Activated T-helper 1 cell treated with Interleukin-2 at 50 U/mL for 16 hours (primary cell): ENCODE measurements at regions not wholly inside any gene's neighbourhood (a gene's known extent, or its start where the extent isn't known, plus 50 kb on each side); places are given as distances from the start of the nearest gene placed in this dataset.

ENCODE experiments used
- DNase-seq: peaks from one replicate; pipeline ENCODE4 v3.0.0-alpha.2; 2020; ENCODE audit warnings: low read depth

DNA sequence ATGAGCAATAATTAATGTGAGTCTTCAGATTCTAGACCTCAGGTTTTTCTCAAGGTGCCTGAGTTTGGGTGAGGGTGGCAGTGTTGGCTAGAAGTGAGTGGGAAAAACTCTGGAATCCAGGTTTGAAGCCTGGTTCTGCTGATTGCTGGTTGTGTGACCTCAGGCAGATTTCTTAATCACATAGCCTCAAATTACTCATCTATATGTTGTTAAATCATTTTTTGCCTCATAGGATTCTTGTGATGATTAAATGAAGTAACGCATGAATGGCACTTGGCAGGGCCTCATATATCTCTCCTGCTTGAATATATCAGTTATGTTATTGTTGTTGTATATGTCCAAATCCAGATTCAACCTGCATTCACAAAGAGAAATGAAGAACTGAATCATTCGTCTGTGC is 60.5 kb downstream of the NR2F2 start:
- DNase-seq: no peak

DNA sequence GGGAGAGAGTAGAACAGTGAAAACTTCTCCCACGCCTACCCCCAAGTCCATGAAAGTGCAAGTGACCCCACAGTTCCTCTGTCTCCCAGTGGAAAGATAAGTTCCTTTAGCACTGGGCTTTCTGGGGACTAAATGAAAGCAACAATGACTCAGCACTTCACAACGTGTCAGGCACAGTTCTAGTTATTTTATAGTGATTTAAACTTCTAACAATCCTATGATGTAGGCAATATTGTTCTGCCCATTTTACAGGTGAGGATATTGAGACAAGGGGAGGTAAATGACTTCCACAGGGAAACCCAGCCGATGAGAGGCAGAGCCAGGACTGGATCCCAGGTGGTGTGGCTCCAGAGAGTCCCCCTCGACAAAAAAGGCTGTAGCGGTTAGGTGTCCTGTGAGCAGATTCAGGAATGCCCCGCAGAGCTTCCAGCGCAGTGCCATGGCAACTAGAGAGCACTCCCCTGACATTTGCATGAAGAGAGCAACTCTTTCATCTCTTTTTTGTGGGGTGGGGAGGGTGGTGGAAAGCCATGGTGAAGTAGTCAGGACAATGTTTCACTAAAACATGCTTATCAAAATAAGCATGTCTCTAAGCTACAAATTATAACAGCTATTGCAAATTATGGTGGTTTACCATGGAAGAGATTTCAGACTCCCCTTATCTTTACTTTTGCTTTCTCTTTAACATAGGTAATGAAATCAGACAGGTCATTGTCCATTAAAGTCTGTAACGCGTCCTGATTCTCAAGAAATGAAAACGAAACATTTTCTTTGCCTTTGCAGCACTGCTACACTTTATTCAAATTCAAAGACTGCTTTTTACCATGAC is 62.1 kb downstream of the NR2F2 start:
- no peak for DNase-seq

DNA sequence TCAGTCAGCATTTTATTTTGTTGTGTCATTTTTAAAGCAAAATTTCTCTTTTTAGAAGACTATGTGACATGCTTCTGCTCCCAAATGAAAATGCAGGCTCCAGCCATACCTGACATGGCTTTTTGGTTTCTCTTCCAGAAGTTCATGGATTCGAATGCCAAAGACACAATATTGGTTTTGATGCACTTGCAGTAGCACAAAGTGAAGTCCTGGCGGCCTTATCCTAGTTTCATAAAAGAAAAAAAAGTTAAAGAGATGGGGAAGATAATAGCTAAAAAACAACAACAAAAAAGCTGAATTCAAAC is 62.7 kb downstream of the NR2F2 start:
- no peak for DNase-seq

DNA sequence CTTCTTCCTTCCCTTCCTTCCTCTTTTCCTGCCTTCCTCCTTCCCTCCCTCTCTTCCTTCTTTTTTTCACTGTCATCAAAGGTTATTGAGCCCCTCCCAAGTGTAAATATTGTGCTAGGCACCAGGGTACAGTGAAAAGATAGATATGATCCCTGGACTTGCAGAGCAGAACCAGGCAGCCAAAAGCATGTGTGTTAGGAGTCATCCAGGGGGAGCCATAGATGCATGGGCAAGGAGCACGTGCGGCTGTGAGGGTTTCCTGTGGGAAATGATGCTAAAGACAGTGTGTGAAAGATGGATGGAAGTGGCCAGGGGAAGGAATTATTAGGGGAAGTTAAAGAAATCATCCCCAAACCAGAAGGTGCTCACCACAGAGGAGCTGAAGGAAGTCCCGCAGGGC is 65.2 kb downstream of the NR2F2 start:
- DNase-seq: no peak

DNA sequence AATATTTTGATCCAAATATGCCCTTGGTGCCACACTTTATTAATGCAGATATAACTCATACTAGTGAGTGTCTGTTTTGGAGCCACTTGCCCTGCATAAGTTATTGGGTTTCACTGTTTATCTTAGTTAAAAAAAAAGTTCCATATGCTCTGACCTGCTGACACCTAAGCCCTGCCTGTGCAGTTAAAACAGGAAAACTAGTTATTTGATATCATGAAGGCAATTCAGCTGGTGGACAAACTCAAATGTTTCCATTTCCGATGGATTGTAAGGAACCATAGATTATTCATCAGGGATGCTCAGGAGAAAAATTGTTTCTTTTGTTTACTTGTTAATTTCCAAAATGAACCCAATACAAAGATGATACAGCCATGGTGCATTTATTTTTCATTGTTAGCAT is 68.3 kb downstream of the NR2F2 start:
- DNase-seq: no peak

DNA sequence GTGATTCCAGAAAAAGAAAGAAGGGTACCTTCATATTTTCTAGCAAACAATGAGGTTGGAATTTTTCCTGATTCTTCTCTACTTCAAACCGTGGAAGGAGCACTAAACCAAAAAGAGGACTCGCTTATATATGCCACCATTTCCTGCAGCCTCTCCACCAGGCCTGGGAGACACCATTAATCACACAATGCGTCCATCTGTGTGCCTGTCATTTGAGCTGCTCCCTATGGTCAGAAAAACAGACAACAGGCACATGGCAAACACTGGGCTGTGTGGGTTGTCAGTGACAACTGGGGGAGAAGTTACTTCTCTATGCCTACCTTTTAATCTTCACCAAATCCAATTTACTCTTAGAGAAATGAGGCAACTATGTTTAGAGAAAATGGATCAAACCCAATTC is 71.9 kb downstream of the NR2F2 start:
- DNase-seq: no peak

DNA sequence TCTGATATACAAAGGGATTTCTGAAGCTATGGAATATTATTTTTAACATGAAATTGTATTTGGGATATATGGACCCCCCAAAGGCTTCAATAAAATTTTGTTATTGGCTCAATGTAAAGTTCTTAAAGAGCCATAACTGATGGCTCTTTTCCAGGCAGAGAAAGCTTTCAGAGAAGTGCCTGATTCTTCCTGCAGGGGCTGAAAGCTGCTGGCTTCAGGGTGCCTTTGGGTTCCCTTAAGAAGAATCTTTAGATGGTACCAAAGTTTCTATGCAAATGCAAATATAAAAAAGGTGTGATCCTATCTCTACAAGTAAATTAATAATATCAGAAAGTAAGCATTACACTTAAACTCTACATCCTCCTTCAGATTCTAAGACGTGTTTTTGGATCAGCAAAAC is 72.6 kb downstream of the NR2F2 start:
- no peak for DNase-seq

DNA sequence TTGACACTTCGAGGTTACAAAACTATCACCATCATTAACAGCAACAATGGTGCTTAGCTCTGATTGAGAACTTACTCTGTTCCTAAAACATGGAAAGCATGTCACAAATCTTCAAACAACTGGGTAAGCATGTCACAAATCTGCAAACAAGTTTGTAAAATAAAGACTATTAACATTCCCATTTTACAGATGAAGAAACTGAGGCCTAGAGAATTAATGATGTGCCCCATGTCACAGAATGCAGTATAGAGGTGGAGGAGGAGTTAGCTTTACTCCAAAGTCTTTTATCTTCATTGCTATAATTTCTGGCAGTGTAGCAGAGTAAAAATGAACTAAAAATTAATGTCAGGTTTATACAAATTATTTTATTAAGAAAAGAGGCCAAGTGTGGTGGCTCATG is 73.4 kb downstream of the NR2F2 start:
- no peak for DNase-seq

DNA sequence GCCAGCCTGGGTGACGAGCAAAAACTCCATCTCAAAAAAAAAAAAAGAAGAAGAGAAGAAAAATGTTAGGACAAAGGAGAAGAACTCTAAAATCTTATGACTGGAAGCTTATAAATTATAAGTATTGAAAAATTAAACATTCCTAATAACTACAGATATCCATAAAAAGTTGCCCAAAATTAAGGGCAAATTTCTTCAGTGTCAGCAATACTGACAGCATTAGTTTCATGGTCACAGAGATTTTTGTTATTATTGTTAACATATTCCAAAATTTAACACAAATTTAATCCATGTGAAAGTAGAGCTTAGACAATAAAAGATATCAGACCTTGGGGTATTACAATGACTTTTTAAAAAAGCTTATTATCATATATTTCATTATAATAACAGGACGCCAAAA is 74.1 kb downstream of the NR2F2 start:
- no peak for DNase-seq

DNA sequence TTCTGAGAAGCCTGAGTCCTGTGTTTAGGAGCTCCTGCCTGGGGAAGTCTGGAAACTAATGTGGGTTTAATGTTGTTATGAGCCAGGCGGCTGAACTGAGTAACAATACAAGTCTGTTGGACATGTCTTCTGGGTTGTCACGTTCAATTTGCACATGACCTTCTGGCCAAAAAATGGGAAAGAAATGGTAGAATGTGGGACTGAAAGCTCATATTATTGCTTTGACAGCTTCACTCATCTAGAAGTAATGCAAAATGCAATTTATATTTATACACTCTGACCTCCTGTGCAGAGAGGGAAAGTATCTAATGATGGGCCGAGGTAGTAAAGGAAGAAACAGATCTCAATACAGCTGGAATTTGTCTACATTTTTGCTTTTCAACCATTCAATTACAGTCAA is 75.8 kb downstream of the NR2F2 start:
- no peak for DNase-seq

DNA sequence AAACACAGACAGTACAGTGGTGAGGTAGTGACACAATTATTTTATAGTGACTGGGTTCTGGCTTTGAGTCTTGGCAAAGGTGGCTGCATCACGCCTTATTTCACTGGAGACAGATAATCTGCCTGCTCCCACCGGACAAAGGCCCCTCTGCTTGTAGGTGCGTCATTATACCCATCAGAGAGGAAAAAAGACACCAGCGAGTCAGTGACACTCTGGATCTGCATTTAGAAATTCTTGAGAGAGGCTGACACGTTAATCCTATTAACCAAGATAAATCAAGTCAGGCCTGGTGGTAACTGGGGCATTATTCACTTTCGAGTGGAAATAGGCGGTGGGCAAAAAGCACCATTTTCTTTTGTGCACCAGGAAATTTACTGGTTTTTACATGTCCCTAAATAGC is 76.2 kb downstream of the NR2F2 start:
- no peak for DNase-seq

DNA sequence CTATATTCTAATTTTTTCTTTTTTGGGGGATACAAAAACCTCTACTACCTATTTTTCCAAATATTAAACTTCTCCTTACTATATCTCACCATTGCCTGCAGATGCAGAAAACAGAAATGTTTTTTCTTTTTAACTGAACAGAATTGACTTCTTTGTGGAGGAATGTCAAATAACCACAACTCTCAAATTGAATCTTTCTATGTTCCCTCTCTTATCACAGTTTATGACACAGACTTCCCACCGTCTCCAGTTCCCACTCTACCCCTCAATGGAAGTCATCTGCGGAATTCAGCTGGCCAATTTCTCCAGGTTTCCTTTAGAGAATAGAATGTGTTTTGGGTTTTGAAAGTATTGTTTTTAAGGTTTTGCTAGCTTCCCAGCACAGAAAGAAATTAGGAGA is 77.0 kb downstream of the NR2F2 start:
- no peak for DNase-seq

DNA sequence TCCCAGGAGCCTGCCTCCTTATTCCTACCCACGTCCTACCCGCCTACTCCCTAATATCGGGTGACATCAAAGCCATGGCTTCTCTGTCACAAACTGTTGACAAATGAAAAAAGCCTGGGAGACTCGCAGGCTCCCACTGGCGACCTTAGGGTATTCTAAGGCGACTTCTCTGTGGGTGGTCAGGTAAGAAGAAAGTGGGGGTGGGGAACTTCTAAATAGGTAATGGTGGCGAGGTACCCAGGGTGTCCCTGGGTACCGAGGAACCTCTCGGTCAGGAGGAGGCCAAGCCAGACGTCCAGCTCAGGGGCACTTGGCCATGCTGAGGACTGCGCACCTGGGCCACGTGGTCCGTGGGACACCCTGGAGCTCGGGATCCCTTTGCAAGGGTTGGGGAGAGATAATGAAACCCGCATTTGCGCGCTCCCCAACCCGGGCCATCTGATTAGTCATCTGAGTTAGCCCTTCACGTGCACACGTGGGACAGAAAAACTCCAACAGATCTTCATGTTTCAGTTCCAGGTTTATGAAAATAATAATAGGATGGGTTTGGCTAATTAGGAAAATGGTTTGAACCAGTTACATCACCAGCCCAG is 78.2 kb downstream of the NR2F2 start:
- DNase-seq: no peak

DNA sequence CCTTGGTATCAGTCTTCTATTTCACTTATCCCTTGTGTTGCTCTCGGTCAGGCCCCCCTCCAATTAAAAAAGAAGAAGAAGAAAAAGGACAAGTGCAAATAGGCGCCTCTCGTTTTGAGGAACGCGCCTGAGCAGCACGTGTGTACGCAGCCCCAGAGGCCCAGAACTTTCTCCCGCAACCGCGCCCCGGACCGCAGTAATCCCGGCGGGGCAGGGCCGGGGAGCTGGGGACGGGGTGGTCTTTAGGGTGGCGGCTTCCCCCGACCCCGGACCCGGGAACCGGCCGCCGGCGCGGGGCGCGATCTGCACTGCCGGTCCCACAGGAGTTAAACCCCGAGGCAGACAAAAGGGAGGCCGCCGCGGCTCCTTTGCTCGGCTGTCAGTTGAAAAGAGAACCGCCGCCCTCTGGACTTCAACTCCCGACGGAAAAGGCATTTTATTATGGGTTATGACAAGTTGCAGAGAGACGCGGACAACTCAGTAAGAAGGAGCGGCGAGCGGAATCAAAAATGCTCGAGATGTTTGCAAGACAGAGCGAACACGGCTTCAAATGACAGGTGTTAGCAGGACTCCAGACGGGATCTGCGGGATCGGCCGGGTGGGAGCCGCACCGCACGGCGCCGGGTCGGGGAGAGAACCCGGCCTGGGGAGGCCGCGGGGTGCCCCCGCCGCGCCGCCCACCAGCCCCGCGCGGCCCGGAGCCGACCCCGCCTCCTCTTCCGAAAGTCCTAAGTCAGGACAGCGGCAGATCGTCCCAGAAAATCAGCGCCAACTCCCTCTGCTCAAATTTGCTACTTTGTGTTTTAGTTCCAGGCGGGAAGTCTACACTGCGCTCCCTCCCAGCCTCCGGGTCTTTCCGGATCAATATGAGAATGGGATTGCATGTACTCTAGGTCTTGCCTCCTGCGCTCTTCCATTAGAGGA is 79.0 kb downstream of the NR2F2 start:
- no peak for DNase-seq

DNA sequence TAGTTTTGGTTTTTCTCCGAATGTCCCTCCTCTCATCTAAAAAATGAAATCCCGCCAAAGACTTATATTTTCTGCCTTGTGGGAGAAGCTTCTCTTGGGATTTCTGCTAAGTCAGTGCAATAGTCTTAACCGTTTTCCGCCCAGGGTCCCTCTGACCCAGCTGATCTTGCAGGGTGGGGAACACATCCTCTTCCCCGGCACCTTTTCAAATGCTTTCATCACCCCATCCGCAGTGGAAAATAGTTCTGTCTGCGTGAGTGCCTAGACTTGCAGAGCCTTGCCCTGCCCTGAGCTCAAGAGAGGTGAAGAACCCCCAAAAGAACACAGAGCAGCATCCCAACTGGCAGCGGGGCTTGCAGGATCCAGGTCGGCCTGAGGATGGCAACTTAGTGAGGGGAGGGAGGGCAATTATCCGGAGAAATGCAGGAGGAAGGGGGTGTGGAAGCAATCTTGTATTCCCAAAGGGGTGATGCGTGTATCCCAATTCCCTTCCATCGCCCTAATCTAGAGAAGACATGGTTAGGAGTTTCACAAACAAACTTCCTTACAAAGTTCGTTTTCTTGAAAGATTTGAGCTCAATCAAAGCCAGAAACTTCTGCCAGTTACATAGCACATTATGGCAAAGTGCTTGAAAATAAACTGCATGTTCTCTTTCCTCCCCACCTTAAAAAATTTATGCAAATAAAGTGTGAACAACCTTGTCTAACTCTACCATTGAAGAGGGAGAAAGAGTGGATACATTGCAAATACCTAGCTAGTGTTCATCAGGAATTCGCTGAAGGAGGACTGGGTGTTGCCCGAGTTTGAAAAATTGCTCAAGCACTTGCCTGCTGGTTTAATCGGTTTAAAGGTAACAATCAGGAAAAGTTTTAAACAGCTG is 79.9 kb downstream of the NR2F2 start:
- DNase-seq: no peak

DNA sequence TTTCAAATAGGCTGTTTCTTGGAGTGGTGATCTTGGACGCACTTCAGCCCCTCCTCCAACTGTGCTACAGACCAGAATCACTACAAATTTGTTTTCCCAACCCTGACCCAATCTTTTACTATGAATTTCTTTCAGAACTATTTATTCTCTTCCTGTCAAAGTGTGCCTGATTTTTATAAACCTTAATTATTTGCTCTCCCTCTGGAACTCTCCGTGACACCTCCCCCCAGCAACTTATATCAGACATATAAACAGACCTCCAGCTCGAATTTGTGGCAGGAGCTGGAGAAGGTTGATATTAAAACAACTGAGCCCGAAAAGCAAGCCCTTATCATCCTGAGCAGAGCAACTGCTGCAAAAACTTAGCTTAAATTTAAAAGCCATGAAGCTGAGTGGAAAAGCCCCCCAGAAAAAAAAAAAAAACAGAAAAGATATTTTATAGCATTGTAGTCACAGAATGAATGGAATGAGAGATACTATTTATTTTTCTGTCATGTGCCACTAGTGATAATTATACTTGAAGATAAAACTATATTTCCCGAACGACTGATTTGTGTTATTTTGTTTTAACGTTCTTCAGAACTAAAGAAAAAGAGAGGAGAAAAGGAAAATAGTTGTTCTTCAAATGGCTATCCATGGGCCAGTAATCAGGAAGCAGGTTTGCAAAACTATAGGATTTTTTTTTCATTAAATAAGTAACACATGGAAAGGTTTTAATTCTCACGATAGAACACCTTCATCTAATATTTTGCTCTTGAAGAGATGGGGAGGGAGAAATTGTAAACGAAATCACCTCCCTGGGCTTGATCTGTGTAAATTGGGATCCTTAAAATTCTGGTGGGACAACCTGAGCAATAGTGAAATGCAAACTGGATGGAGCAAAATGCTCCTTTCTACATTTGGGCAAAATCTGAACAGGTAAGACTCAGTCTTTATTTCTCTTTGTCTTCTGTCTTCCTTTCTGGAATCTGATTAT is 80.8 kb downstream of the NR2F2 start:
- no peak for DNase-seq

DNA sequence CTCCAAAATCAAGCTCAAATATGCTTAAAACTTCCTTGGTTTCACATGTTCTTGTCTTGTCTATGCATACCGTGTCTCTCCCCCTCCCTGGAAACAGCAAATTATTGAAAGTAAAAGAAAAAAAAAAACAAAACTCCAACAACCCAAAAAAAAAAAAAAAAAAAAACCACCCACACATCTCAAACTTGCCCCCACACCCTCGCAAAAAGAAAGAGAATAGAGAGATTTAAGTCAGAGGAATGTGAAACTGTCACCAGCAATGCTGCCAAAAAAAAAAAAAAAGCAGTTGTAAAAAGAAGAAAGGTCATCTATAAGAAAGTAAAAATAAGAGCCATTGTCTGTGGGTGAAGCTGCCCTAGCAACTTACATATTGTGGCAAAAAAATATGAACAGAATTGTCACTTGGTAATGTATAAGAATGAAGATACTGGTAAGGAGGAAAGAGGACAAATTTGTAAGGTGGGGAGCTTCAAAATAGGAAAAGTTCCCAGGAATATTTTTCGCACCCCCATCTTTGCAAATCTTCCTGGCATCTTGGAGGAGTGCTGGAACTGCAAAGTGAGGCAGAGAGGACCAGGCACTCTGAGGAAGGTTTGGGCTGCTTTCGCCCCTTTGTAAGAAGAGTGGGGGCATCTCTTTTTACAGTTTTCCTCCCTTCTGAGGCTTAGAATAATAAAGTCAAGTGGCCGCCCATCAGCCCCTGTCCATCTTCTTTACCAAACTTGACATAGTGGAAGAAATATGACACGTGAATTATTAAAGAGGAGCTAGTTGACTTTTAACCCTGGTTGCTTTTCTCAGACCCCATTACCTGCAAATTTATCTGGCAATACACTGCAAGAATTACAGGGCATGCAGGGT is 81.8 kb downstream of the NR2F2 start:
- DNase-seq: no peak

DNA sequence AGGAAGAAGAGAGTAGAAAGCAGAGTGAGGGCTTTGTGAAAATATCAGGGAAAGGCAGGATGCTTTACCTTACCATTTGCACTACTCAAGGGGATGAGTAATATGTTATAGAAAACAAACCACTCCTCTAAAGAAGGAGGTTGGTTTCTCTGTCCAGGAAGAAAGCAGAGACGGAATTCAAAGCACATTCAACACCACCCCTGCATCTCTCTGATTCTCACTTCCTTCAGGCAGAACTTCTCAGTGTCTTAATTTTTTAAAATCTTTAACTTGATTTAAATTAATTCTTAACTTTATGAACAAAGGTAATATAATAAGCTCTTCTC is 82.4 kb downstream of the NR2F2 start:
- no peak for DNase-seq

DNA sequence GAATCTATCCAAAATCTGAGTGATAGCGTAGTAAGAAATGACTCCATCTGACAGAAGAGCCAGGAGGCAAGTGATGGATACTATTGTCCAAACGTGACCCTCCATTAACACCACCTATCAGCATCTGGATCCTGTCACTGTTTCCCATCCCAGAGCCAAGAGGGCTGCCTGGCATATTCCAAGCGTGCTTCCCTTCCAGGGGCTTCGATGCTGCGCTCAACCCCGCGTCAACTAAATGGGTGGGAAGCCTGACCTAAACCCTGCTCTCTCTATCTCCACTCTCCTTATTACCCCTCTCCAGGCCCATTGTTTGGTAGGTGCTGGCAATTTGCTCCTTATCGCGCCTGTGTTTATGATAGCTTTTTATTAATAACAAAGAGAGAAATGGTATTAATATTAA is 83.2 kb downstream of the NR2F2 start:
- DNase-seq: no peak

DNA sequence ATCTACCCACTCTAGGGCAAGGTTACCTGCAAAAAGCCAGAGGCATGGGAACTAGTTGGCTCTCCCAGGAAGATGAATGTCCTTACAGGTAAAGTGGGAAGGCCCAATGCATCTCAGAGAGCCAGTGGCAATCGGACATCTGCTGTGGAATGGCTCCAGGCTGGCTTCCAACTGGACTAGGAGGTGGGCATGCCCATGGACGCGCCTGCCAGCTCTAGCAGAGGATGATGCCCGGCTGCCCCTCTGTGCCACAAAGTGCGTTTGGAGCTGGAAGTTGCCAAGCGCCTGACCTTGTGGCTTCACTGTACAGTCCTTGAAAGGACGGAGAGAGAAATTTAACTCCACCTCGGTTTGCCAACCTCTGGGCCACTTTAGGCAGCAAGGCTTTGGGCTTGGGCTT is 84.4 kb downstream of the NR2F2 start:
- no peak for DNase-seq
